ENCODE measurements at regions not wholly inside any gene's neighbourhood (a gene's known extent, or its start where the extent isn't known, plus 50 kb on each side); places are given as distances from the start of the nearest gene placed in this dataset.

DNA sequence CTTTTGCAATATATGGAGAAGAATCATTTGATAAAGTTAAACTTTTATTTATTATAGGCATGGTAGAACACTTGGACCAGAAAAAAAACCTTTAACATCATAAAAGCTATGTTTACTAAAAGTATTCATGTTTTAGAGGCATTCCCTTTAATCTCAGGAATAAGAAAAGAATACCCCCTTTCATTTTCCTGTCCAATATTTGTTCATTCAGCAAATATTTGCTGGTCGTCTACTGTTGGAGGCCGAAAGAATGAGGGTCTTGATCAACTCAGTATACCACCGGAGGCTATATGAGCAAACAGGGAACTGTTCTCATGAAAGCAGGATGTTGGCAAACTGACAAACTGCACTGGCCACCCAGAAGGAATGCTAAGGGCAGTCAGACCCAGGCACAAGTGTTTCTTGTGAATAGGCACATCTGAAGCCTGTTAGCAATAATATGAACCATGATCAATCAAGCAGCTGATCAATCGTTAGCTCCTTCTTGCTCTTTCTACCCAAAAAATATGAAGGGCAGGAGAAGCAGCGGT lies 480.8 kb upstream of the FAT1 start:
- Histone ChIP-seq H3K36me3 (replicated peaks in 1 of 2; ENCODE audit: insufficient read depth in 1 of 2, low read depth in 2 of 2) (no peaks in the 10 kb centered on the region), H3K9me3 (peaks cover 0 to 4% (median 0%) of the 10 kb centered on the region in 3 donors), H3K4me3 (no peak overlapping the region), H3K27me3 (no peaks in the 10 kb centered on the region), H3K4me1 (no peaks in the 10 kb centered on the region), H3K27ac (no peak overlapping the region)
- WGBS, 2 donors = 47 to 54% methylated on average over 5 of the region's 5 CpGs
- DNase-seq (no peak), ATAC-seq (no peak)
- TF ChIP-seq, protein P1, sequence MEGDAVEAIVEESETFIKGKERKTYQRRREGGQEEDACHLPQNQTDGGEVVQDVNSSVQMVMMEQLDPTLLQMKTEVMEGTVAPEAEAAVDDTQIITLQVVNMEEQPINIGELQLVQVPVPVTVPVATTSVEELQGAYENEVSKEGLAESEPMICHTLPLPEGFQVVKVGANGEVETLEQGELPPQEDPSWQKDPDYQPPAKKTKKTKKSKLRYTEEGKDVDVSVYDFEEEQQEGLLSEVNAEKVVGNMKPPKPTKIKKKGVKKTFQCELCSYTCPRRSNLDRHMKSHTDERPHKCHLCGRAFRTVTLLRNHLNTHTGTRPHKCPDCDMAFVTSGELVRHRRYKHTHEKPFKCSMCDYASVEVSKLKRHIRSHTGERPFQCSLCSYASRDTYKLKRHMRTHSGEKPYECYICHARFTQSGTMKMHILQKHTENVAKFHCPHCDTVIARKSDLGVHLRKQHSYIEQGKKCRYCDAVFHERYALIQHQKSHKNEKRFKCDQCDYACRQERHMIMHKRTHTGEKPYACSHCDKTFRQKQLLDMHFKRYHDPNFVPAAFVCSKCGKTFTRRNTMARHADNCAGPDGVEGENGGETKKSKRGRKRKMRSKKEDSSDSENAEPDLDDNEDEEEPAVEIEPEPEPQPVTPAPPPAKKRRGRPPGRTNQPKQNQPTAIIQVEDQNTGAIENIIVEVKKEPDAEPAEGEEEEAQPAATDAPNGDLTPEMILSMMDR (IDR thresholded peaks at IDR 0.05) = no peak
- TF ChIP-seq POLR2A (IDR thresholded peaks at IDR 0.05) = no peak
- intact Hi-C loops (cut with DNase I) = no loop called here

DNA sequence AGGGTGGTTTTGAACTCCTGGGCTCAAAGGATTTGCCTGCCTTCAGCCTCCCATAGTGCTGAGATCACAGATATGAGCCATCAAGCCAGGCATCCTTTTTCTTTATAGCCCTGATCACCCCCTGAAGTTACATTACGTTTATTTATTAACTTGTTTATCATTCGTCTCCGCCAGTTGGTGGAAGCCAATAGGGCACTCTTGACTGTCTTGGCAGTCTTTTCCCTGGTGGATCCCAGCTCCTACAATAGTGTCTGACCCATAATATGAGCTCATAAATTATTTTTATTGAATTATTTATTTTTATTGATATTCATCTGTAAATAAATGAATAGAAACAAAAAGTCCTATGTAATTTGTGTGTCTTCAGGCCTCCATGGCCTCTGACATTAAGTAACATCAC lies 484.3 kb upstream of the FAT1 start:
- ATAC-seq (no peak), DNase-seq (no peak)
- TF ChIP-seq, protein P1 (IDR thresholded peaks at IDR 0.05) = no peak
- no peak for TF ChIP-seq POLR2A (IDR thresholded peaks at IDR 0.05)
- no peaks in the 10 kb centered on the region for H3K9me3 ChIP-seq
- no peaks in the 10 kb centered on the region for H3K27me3 ChIP-seq
- H3K27ac ChIP-seq = no peak overlapping the region
- WGBS, 2 donors = 51 to 84% methylated on average over 3 of the region's 3 CpGs
- H3K4me1 ChIP-seq = no peaks in the 10 kb centered on the region
- intact Hi-C loops (cut with DNase I) = no loop called here
- H3K4me3 ChIP-seq = no peak overlapping the region
- no peaks in the 10 kb centered on the region for H3K36me3 ChIP-seq (replicated peaks in 1 of 2; ENCODE audit: insufficient read depth in 1 of 2, low read depth in 2 of 2)

DNA sequence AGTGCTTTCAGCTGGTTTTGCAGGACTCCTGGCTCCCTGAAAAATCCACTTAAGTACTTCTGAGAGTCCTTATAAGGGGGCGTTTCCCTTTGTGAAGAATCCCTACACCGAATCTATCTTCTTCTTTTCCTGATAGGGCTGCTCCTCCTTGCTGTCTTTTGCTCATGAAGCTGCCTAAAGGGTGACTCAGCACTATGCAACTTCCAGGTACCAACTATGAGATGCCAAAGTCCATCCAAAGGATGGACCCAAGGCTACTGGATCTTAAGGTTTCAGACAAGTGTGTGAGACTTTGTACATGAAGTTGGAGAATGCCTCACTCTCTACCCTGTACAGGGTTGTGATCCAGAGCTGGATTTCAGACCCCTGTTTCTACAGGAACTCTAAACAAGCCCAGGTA lies 485.0 kb upstream of the FAT1 start:
- DNase-seq (no peak), ATAC-seq (no peak)
- H3K4me1 ChIP-seq = no peaks in the 10 kb centered on the region
- H3K36me3 ChIP-seq (replicated peaks in 1 of 2; ENCODE audit: insufficient read depth in 1 of 2, low read depth in 2 of 2) = no peaks in the 10 kb centered on the region
- H3K27ac ChIP-seq = no peak overlapping the region
- TF ChIP-seq, protein P1 (IDR thresholded peaks at IDR 0.05) = no peak
- TF ChIP-seq POLR2A (IDR thresholded peaks at IDR 0.05) = no peak
- intact Hi-C loops (cut with DNase I) = no loop called here
- 78 to 79% methylated on average over 2 of the region's 2 CpGs for WGBS, 2 donors
- H3K27me3 ChIP-seq = no peaks in the 10 kb centered on the region
- H3K9me3 ChIP-seq = no peaks in the 10 kb centered on the region
- H3K4me3 ChIP-seq = no peak overlapping the region

DNA sequence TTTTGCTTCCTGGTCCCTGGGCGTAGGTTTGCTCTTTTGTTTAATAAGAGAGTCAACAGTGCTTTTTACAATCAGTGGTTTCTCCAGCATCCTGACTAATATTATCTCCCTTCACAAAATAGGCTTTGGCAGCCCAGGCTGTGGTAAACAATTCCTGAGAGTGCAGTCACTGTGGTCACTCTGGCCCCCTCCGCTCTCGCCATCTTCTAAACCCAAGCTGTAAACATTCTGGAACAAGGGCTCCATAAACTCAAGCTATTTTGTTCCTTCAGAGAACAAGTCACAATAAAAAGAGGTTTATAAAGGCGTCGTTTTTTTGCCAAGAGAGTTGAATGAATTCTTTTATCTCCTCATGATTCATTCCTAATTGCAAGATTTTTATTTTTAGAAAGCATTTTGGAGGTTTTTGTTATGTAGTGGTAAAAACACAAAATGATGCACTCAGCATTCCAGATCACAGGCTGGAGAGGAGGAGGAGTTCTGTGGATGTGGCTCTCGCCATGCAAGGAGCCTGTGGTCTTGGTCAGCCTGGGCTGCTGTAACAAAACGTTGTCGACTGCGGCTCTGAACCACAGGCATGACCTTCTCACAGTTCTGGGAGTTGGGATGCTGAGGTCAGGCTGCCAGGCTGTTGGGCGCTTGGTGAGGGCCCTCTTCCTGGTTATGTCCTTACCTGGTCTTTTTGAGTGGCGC lies 486.4 kb upstream of the FAT1 start:
- intact Hi-C loops (cut with DNase I) = no loop called here

More for the DNA sequence above, 486.4 kb upstream of the FAT1 start:
- no peak overlapping the region for H3K27ac ChIP-seq
- H3K4me3 ChIP-seq = no peak overlapping the region
- no peak for TF ChIP-seq POLR2A (IDR thresholded peaks at IDR 0.05)
- TF ChIP-seq, protein P1 (IDR thresholded peaks at IDR 0.05) = no peak
- no peaks in the 10 kb centered on the region for H3K27me3 ChIP-seq
- WGBS, 2 donors = 78 to 79% methylated on average over 11 of the region's 11 CpGs
- no peak for DNase-seq
- ATAC-seq = no peak
- no peaks in the 10 kb centered on the region for H3K9me3 ChIP-seq
- H3K4me1 ChIP-seq = no peaks in the 10 kb centered on the region
- no peaks in the 10 kb centered on the region for H3K36me3 ChIP-seq (replicated peaks in 1 of 2; ENCODE audit: insufficient read depth in 1 of 2, low read depth in 2 of 2)

Data from body of pancreas (tissue), 4 donors.